ENCODE measurements at regions not wholly inside any gene's neighbourhood (a gene's known extent, or its start where the extent isn't known, plus 50 kb on each side); places are given as distances from the start of the nearest gene placed in this dataset.

- TF ChIP-seq CTCF (IDR thresholded peaks at IDR 0.05): no peak
- TF ChIP-seq POLR2A (IDR thresholded peaks at IDR 0.05): no peak
- no peak for TF ChIP-seq EP300 (IDR thresholded peaks at IDR 0.05)
Observed at GRCh38 chr7:67823345-67823744, 826.7 kb downstream of the TYW1 start.

All from ovary (tissue), 3 donors.